ENCODE measurements at regions not wholly inside any gene's neighbourhood (a gene's known extent, or its start where the extent isn't known, plus 50 kb on each side); places are given as distances from the start of the nearest gene placed in this dataset.
"Not testable (repeated sequence)": the region's sequence is repeated elsewhere in the genome, so short reads cannot be mapped to it uniquely, and the experiment has no call there.

GRCh38 chr7:65285241-65285640 is 88.4 kb upstream of the ZNF92 start:
- H3K27me3 Mint-ChIP-seq; POLR2A ChIA-PET; ATAC-seq; H3K4me3 Mint-ChIP-seq; H3K27ac Mint-ChIP-seq; H3K9me3 Mint-ChIP-seq (ENCODE audit: low read depth); intact Hi-C loops (cut with DNase I, micrococcal nuclease); H3K4me1 Mint-ChIP-seq; DNase-seq; H3K36me3 Mint-ChIP-seq (ENCODE audit: low read depth): not testable (repeated sequence)
- CTCF ChIA-PET, result interaction anchor here (1.9 kb wide), 1 partner anchor 22 kb away, joined by 7 read pairs; no protein-coding TSS in a partner anchor

- Mint-ChIP-seq H3K9me3 (ENCODE audit: low read depth) (peaks cover 6% of the 10 kb centered on the region), H3K27me3 (peaks cover 10% of the 10 kb centered on the region), H3K4me1 (no peaks in the 10 kb centered on the region), H3K4me3 (no peak overlapping the region), H3K36me3 (ENCODE audit: low read depth) (peaks cover 2% of the 10 kb centered on the region), H3K27ac (no peak overlapping the region)
- intact Hi-C loops (cut with DNase I, micrococcal nuclease), result no loop called here
- POLR2A ChIA-PET, result no interaction called here
- ATAC-seq (no peak), DNase-seq (no peak)
- CTCF ChIA-PET, result no interaction called here
These were observed 93.9 kb upstream of the ZNF92 start for GRCh38 chr7:65279795-65280194.

- Mint-ChIP-seq H3K9me3 (ENCODE audit: low read depth) (peaks cover 15% of the 10 kb centered on the region), H3K4me1 (no peaks in the 10 kb centered on the region), H3K4me3 (no peak overlapping the region), H3K27me3 (peaks cover 13% of the 10 kb centered on the region), H3K27ac (no peak overlapping the region), H3K36me3 (ENCODE audit: low read depth) (peaks cover 2% of the 10 kb centered on the region)
- DNase-seq (no peak), ATAC-seq (no peak)
- intact Hi-C loops (cut with DNase I, micrococcal nuclease), result no loop called here
- ChIA-PET CTCF (interaction anchor here (0.6 kb wide), 1 partner anchor 1764 kb away, joined by 3 read pairs; no protein-coding TSS in a partner anchor), POLR2A (interaction anchor here (0.6 kb wide), 1 partner anchor 76 kb away, joined by 6 read pairs; no protein-coding TSS in a partner anchor)
These were observed 96.8 kb upstream of the ZNF92 start for GRCh38 chr7:65276822-65277221.

- H3K27ac Mint-ChIP-seq; H3K36me3 Mint-ChIP-seq (ENCODE audit: low read depth); ATAC-seq; H3K4me1 Mint-ChIP-seq; POLR2A ChIA-PET; DNase-seq; H3K4me3 Mint-ChIP-seq: not testable (repeated sequence)
- Mint-ChIP-seq H3K27me3 (peaks cover 38% of the 10 kb centered on the region), H3K9me3 (ENCODE audit: low read depth) (peaks cover 19% of the 10 kb centered on the region)
- CTCF ChIA-PET, result interaction anchor here (0.7 kb wide), 1 partner anchor 769 kb away, joined by 3 read pairs; no protein-coding TSS in a partner anchor
- intact Hi-C loops (cut with DNase I, micrococcal nuclease), result loop anchor here in 1 of 2 experiments (5.0 kb wide), 2 partner anchors 49 to 51 kb away; no protein-coding TSS in a partner anchor
These were observed 102.2 kb upstream of the ZNF92 start for GRCh38 chr7:65271502-65271901.

- CTCF ChIA-PET, result interaction anchor here (1.0 kb wide), 1 partner anchor 31 kb away, joined by 3 read pairs; no protein-coding TSS in a partner anchor
- peaks cover 34% of the 10 kb centered on the region for H3K27me3 Mint-ChIP-seq
- H3K9me3 Mint-ChIP-seq (ENCODE audit: low read depth), result peaks cover 9% of the 10 kb centered on the region
- POLR2A ChIA-PET, result interaction anchor here (0.6 kb wide), 1 partner anchor 17 kb away, joined by 3 read pairs; no protein-coding TSS in a partner anchor
- peak overlapping the region; percentile 72 for H3K4me3 Mint-ChIP-seq
- peak; percentile 77 for DNase-seq
- peak; percentile 96 for ATAC-seq
- peaks cover 6% of the 10 kb centered on the region for H3K4me1 Mint-ChIP-seq
- peak overlapping the region; percentile 51 for H3K27ac Mint-ChIP-seq
- intact Hi-C loops (cut with DNase I, micrococcal nuclease), result no loop called here
- no peaks in the 10 kb centered on the region for H3K36me3 Mint-ChIP-seq (ENCODE audit: low read depth)
These were observed 104.4 kb upstream of the ZNF92 start for GRCh38 chr7:65269150-65269856.

GRCh38 chr7:65268782-65269149 is 104.9 kb upstream of the ZNF92 start:
- Mint-ChIP-seq H3K4me3 (peak overlapping the region; percentile 72), H3K9me3 (ENCODE audit: low read depth) (peaks cover 6% of the 10 kb centered on the region), H3K4me1 (peaks cover 6% of the 10 kb centered on the region), H3K27me3 (peaks cover 32% of the 10 kb centered on the region), H3K36me3 (ENCODE audit: low read depth) (no peaks in the 10 kb centered on the region), H3K27ac (no peak overlapping the region)
- DNase-seq (no peak), ATAC-seq (no peak)
- ChIA-PET POLR2A (interaction anchor here (0.6 kb wide), 1 partner anchor 16 kb away, joined by 3 read pairs; no protein-coding TSS in a partner anchor), CTCF (interaction anchor here (1.0 kb wide), 1 partner anchor 30 kb away, joined by 3 read pairs; no protein-coding TSS in a partner anchor)
- intact Hi-C loops (cut with DNase I, micrococcal nuclease), result no loop called here

- H3K4me1 Mint-ChIP-seq, result peaks cover 6% of the 10 kb centered on the region
- peaks cover 24% of the 10 kb centered on the region for H3K27me3 Mint-ChIP-seq
- no peaks in the 10 kb centered on the region for H3K36me3 Mint-ChIP-seq (ENCODE audit: low read depth)
- ChIA-PET POLR2A (no interaction called here), CTCF (no interaction called here)
- no peak for DNase-seq
- H3K4me3 Mint-ChIP-seq, result no peak overlapping the region
- no peak overlapping the region for H3K27ac Mint-ChIP-seq
- intact Hi-C loops (cut with DNase I, micrococcal nuclease), result no loop called here
- H3K9me3 Mint-ChIP-seq (ENCODE audit: low read depth), result no peaks in the 10 kb centered on the region
- no peak for ATAC-seq
These were observed 107.6 kb upstream of the ZNF92 start for GRCh38 chr7:65265933-65266519.

- H3K4me3 Mint-ChIP-seq, result no peak overlapping the region
- H3K4me1 Mint-ChIP-seq, result peaks cover 3% of the 10 kb centered on the region
- POLR2A ChIA-PET, result no interaction called here
- intact Hi-C loops (cut with DNase I, micrococcal nuclease), result no loop called here
- ATAC-seq (no peak), DNase-seq (no peak)
- no peaks in the 10 kb centered on the region for H3K9me3 Mint-ChIP-seq (ENCODE audit: low read depth)
- H3K27me3 Mint-ChIP-seq, result peaks cover 12% of the 10 kb centered on the region
- CTCF ChIA-PET, result no interaction called here
- no peak overlapping the region for H3K27ac Mint-ChIP-seq
- H3K36me3 Mint-ChIP-seq (ENCODE audit: low read depth), result no peaks in the 10 kb centered on the region
These were observed 109.4 kb upstream of the ZNF92 start for GRCh38 chr7:65264258-65264657.

GRCh38 chr7:65260673-65261072 is 113.0 kb upstream of the ZNF92 start:
- ATAC-seq; CTCF ChIA-PET; H3K9me3 Mint-ChIP-seq (ENCODE audit: low read depth); H3K27ac Mint-ChIP-seq; H3K4me3 Mint-ChIP-seq; intact Hi-C loops (cut with DNase I, micrococcal nuclease); H3K36me3 Mint-ChIP-seq (ENCODE audit: low read depth); POLR2A ChIA-PET; H3K27me3 Mint-ChIP-seq; H3K4me1 Mint-ChIP-seq; DNase-seq: not testable (repeated sequence)

- H3K4me1 Mint-ChIP-seq; DNase-seq; H3K27ac Mint-ChIP-seq; CTCF ChIA-PET; ATAC-seq; H3K4me3 Mint-ChIP-seq; H3K27me3 Mint-ChIP-seq; H3K9me3 Mint-ChIP-seq (ENCODE audit: low read depth); H3K36me3 Mint-ChIP-seq (ENCODE audit: low read depth); POLR2A ChIA-PET; intact Hi-C loops (cut with DNase I, micrococcal nuclease): not testable (repeated sequence)
These were observed 113.7 kb upstream of the ZNF92 start for GRCh38 chr7:65259864-65260525.

- H3K4me1 Mint-ChIP-seq, result peaks cover 9% of the 10 kb centered on the region
- intact Hi-C loops (cut with DNase I, micrococcal nuclease), result no loop called here
- no peaks in the 10 kb centered on the region for H3K9me3 Mint-ChIP-seq (ENCODE audit: low read depth)
- DNase-seq, result no peak
- ChIA-PET POLR2A (no interaction called here), CTCF (no interaction called here)
- H3K27ac Mint-ChIP-seq, result no peak overlapping the region
- H3K36me3 Mint-ChIP-seq (ENCODE audit: low read depth), result no peaks in the 10 kb centered on the region
- no peak for ATAC-seq
- H3K27me3 Mint-ChIP-seq, result peaks cover 23% of the 10 kb centered on the region
- no peak overlapping the region for H3K4me3 Mint-ChIP-seq
These were observed 119.6 kb upstream of the ZNF92 start for GRCh38 chr7:65254061-65254460.
